ENCODE measurements at regions not wholly inside any gene's neighbourhood (a gene's known extent, or its start where the extent isn't known, plus 50 kb on each side); places are given as distances from the start of the nearest gene placed in this dataset.

DNA sequence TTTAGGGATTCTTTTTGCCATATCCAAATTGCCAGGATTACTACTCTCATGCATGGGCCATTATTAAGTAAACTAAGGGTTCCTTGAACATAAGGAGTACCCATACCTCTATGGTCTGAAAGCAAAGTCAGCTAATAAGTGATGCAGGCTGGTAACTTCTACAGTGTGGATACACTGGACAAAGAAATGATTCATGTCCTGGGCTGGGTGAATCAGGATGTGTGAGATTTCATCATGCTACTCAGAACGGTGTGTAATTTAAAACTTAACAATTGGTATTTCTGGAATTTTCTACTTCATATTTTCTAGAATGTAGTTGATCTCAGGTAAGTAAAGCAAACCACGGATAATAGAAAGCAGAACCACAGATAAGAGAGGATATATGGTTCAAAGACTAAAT is 428.8 kb downstream of the CHSY3 start:
- TF ChIP-seq, protein P1, sequence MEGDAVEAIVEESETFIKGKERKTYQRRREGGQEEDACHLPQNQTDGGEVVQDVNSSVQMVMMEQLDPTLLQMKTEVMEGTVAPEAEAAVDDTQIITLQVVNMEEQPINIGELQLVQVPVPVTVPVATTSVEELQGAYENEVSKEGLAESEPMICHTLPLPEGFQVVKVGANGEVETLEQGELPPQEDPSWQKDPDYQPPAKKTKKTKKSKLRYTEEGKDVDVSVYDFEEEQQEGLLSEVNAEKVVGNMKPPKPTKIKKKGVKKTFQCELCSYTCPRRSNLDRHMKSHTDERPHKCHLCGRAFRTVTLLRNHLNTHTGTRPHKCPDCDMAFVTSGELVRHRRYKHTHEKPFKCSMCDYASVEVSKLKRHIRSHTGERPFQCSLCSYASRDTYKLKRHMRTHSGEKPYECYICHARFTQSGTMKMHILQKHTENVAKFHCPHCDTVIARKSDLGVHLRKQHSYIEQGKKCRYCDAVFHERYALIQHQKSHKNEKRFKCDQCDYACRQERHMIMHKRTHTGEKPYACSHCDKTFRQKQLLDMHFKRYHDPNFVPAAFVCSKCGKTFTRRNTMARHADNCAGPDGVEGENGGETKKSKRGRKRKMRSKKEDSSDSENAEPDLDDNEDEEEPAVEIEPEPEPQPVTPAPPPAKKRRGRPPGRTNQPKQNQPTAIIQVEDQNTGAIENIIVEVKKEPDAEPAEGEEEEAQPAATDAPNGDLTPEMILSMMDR (IDR thresholded peaks at IDR 0.05; ENCODE audit: low read length), result no peak
- TF ChIP-seq EZH2 (IDR thresholded peaks at IDR 0.05; ENCODE audit: borderline replicate concordance, low read length), result no peak
